HG03066 (cell line): ENCODE measurements at regions not wholly inside any gene's neighbourhood (a gene's known extent, or its start where the extent isn't known, plus 50 kb on each side); places are given as distances from the start of the nearest gene placed in this dataset.

Experiments
- ATAC-seq: cut with Tn5 transposase; IDR thresholded peaks from one replicate; pipeline ENCODE4 v1.9.1; 2021; ENCODE audit warnings: low read depth; ENCODE audit not compliant: unreplicated experiment

DNA sequence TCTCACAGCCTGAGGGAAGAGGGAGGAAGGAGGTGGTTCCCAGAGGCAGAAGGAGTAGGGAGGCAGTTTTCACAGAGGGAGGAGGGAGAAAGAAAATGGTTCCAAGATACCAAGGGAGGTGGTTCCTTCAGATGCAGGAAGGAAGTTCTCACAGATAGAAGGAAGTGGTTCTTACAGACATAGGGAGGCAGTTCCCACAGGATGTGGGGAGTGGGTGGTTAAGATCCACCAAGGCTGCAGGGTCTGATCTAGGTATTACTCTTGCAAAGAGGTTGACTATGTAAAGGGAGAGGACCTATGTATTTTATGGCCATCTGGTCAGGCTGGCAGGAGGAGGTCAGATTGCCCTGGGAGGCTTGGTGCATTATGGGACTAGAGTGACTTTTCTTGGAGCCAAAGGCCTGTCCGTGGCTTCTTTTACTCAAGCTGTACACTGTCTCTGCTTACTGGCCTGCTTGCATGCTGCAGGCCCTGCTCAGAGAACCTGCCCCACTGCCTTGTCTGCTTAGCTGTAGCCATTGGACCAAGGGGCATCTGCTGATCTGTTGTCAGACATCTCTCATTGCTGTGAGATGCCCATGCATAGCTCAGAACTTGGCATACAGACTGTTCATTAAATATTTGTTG, 283.7 kb downstream of the DHX35 start:
- ATAC-seq, result no peak

GRCh38 chr20:39243962-39244361, 281.8 kb downstream of the DHX35 start:
- ATAC-seq, result no peak

- no peak for ATAC-seq
These were observed 280.5 kb downstream of the DHX35 start for GRCh38 chr20:39242614-39243013.

- no peak for ATAC-seq
These were observed 272.5 kb downstream of the DHX35 start for GRCh38 chr20:39234520-39235095.

DNA sequence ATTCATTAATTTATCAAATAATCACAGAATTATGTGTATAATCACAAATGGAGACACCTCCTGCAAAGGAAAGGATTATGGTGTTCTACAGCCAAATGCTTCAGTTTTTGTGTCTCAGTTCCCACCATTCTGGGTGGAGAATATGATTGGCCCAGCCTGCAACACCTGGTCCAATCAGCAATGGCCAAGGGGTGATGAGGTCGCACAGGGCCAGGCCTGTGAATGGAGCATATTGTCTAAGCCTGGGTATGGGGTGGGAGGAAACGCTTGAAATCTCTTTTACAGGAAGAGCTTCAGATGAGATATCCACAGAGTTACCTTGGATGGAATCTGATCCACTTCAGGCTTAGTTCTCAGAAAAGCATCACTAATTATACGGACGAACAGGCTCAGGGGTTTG, 271.6 kb downstream of the DHX35 start:
- ATAC-seq, result no peak

DNA sequence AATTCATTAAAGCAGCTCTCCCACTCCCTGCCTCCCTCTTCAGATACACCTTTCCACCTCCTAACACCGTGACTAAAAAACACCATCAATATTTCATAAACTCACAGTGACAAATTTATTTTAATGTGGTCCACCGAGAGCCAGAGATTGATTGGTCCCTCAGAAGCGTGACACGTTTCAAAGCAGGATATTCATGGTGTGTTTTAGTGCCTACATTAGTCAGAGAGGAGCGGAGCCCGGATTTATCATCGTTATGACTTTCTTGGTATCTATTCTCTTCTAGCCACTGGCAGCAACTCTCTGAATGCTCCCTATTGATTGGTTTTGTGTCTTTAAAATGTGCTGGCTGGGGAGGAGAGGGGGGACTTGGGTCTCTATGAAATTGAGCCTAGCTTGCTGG, 265.3 kb downstream of the DHX35 start:
- no peak for ATAC-seq

DNA sequence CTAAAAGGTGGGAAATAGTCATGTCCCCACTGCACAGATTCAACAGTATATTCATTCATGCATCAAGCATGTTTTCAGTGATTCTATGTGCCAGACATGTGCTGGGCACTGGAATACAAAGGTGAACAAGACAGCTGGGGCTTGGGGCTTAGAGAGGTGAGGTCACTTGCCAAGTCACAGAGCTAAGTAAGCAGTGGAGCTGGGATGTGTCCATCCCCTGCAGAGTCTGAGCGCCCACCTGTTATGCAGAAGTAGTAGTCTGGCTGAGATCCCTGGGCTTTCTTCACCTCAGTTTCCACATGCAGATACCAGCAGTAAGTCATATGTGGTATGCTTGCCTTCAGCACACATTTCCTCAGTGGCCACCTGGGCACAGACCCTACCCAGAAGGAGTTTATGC, 263.8 kb downstream of the DHX35 start:
- ATAC-seq, result no peak

DNA sequence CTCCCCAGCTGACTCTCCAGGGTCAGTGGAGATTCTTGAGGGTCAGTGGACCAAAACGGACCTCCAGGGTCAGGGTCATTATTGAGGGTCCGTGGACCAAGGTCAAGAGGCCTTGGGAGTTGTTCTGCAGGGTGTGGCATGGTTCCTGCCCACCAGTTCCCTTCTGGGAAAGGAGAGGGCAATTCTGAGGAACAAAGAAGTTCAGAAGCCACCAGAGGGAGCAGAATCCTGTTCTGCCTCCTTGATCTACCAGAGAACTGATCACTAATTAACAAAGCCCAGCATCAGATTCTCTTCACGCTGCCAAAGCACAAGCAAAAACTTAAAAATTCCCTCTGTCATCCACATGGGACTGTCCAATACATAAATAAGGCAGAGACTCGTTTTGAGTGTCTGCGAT, 263.4 kb downstream of the DHX35 start:
- ATAC-seq, result no peak

- ATAC-seq, result no peak
These were observed 260.0 kb downstream of the DHX35 start for GRCh38 chr20:39222101-39222500.

DNA sequence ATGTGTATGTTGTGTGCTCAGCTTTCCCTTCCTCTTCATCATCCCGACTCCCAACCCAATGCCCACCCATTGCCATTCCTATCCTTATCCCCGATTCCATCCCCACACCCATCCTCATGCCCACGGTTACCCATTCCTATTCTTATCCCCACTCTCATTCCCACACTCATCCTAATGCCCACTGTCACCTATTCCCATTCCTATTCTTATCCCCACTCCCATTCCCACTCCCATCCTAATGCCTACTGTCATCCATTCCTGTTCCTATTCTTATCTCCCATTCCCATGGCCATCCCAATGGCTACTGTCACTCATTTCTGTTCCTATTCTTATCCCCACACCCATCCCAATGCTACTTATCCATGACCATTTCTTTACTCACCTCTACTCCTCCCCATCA, 254.1 kb downstream of the DHX35 start:
- ATAC-seq, result no peak

DNA sequence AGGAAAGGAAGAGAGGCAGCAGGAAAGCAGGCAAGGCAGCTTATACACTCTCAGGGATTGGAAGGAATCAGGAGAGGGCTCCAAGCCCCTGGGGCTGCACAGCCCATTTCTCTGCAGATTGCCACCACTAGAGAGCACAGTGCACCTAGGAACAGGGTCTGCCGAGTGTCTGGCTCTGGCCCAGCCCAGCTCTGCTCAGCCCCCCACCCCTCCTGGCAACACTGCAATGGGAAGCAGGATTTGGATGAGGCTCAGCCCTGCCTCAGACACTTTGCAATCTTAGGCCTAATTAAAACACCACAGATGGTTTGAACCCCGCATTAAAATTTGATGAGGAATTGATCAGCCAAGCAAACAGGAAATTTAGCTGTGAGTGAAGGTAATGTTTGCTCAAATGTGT, 252.7 kb downstream of the DHX35 start:
- no peak for ATAC-seq

GRCh38 chr20:39213476-39214145, 251.5 kb downstream of the DHX35 start:
- no peak for ATAC-seq

GRCh38 chr20:39211060-39211748, 249.1 kb downstream of the DHX35 start:
- no peak for ATAC-seq

DNA sequence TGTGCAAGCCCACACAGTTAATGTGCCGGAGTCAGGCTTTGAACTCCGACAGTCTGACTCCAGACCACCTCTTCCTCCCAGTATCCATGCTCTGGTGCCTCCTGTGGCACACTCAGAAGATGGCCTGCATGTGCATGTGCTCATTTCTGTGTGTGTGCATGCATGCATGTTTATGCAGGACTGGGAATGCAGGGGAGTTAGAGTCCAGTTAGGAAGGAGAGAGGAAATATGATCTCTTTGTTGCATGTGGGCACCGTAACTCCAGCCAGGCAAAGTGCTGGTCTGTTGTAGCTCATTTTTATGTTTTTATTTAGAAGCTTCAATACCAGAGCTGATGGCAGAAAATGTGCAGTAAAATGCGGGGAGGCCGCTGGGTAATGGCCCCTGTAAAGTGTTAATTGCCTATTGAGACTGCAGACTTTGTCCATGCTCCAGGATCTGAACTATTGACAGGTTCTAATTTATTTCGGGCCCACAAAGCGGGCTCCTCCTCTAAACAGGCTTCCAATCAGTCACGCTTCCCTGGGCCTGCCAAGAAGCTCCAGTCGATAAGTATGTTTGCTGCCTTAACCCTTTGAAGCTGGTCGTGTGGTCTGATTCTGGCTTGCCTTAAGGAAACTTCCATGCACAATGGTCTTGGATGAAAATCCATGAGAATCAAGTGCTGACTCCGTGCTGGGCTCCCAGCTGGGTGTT, 248.3 kb downstream of the DHX35 start:
- ATAC-seq, result no peak

GRCh38 chr20:39206899-39207564, 244.9 kb downstream of the DHX35 start:
- no peak for ATAC-seq

DNA sequence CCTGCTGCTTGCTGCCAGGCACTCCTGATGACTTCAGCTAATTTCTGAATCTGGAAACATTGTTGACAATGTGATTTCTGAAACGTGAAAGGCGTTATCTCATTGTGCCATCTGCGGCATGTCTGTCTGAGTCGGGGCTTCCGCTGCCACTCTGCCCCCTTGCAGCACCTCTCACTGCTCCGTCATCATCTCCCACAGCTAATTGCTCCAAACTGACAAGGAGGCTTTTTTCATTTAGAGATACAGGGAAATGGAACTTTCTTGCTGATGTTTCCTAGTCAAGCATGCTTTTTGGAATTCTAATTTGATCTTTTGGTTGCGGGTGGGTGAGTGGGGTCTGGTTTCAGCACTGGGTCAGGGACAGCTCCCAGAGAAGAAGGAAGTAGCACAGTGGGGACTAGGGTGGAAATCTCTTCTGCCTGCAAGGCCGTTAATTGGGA, 233.5 kb downstream of the DHX35 start:
- ATAC-seq, result no peak

DNA sequence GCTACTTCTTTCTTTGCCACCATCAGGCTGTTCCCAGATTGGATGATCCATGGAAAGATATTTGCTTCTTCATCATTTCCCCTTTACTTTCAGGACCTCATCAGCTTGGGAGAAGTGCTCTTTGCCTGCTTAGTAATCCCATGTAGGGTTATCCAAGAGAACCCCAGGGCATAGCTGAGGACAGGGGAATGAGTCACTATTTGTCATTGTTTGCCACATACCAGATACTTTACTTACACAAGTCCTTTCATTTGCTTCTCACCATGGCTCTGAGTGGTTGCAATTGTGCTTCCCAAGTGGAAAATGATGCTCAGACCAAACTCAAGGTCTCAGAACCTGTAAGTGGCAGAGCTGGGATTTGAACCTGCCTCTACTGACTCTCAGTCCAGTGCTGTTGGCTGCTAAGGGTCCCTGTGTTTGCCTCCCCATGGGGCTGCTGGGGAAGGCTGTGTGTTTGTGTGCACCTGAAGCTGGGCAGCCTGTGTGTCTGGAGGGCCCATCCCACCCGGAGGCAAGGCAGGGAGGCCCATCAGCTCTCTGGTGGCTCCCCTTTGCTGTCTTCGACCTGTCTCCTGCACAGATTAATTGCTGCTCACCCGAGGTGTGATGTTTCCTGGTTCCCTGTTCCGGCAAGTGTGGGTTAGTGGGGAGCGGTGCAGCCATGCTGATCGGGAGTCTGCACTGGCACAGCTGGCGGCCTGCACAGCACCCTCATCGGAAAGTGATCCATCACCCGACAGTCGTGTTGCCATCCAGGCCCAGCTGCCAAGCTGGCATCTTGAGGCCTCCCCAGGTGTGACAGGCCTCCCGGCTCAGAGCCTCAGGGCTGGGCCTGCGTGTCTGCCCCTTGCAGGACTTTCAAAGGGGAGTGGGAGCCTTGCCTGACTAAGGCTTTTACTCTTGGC, 228.8 kb downstream of the DHX35 start:
- no peak for ATAC-seq

- ATAC-seq, result no peak
These were observed 226.2 kb downstream of the DHX35 start for GRCh38 chr20:39188266-39188765.

GRCh38 chr20:39181490-39181889, 219.3 kb downstream of the DHX35 start:
- ATAC-seq, result no peak
